ENCODE measurements at regions not wholly inside any gene's neighbourhood (a gene's known extent, or its start where the extent isn't known, plus 50 kb on each side); places are given as distances from the start of the nearest gene placed in this dataset.

- no peak overlapping the region for H3K27ac ChIP-seq (ENCODE audit: low read depth, low read length)
- no peak overlapping the region for H3K4me3 ChIP-seq (ENCODE audit: low read depth in 1 of 5, low read length in 5 of 5)
- no peaks in the 10 kb centered on the region for H3K9me3 ChIP-seq (ENCODE audit: control insufficient read depth in 5 of 5, low read length in 5 of 5)
- H3K4me1 ChIP-seq (ENCODE audit: control insufficient read depth in 5 of 5, insufficient read depth in 5 of 5, low read length in 5 of 5), result no peaks in the 10 kb centered on the region
- no peak overlapping the region for H3K9ac ChIP-seq (ENCODE audit: low read length in 5 of 5)
- H3K27me3 ChIP-seq (ENCODE audit: control insufficient read depth in 5 of 5, insufficient read depth in 4 of 5, low read length in 5 of 5), result no peaks in the 10 kb centered on the region
- no peaks in the 10 kb centered on the region for H3K36me3 ChIP-seq (ENCODE audit: control insufficient read depth in 5 of 5, insufficient read depth in 5 of 5, low read length in 5 of 5)
Observed at GRCh38 chr11:28654191-28654590, 546.0 kb downstream of the METTL15 start.

- no peak overlapping the region for H3K4me3 ChIP-seq (ENCODE audit: low read depth in 1 of 5, low read length in 5 of 5)
- H3K27ac ChIP-seq (ENCODE audit: low read depth, low read length), result no peak overlapping the region
- no peak overlapping the region for H3K9ac ChIP-seq (ENCODE audit: low read length in 5 of 5)
- no peaks in the 10 kb centered on the region for H3K36me3 ChIP-seq (ENCODE audit: control insufficient read depth in 5 of 5, insufficient read depth in 5 of 5, low read length in 5 of 5)
- no peaks in the 10 kb centered on the region for H3K4me1 ChIP-seq (ENCODE audit: control insufficient read depth in 5 of 5, insufficient read depth in 5 of 5, low read length in 5 of 5)
- H3K9me3 ChIP-seq (ENCODE audit: control insufficient read depth in 5 of 5, low read length in 5 of 5), result peaks cover 0 to 4% (median 0%) of the 10 kb centered on the region in 5 donors
- no peaks in the 10 kb centered on the region for H3K27me3 ChIP-seq (ENCODE audit: control insufficient read depth in 5 of 5, insufficient read depth in 4 of 5, low read length in 5 of 5)
Observed at GRCh38 chr11:28649922-28650321, 541.7 kb downstream of the METTL15 start.

DNA sequence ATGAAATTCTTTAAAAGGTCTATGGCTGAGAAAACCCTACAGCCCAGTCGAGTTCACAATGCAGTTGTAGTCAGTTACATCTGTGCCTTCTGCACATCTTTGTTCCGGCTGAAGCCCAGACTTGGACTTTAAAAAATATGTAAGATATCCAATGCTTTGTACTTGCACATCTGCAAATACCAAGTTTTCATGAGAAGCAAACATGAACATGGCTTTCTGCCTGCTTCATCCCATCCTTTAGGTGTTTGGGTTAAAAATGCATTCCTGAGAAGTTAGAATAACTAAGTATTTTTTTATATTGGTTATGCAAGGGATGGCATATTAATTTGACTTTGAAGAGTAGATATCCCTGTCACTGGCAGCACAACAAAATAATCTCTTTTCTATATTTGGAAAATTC lies 528.4 kb downstream of the METTL15 start:
- Histone ChIP-seq H3K4me1 (ENCODE audit: control insufficient read depth in 5 of 5, insufficient read depth in 5 of 5, low read length in 5 of 5) (no peaks in the 10 kb centered on the region), H3K9ac (ENCODE audit: low read length in 5 of 5) (no peak overlapping the region), H3K27me3 (ENCODE audit: control insufficient read depth in 5 of 5, insufficient read depth in 4 of 5, low read length in 5 of 5) (no peaks in the 10 kb centered on the region), H3K9me3 (ENCODE audit: control insufficient read depth in 5 of 5, low read length in 5 of 5) (no peaks in the 10 kb centered on the region), H3K36me3 (ENCODE audit: control insufficient read depth in 5 of 5, insufficient read depth in 5 of 5, low read length in 5 of 5) (no peaks in the 10 kb centered on the region), H3K27ac (ENCODE audit: low read depth, low read length) (no peak overlapping the region), H3K4me3 (ENCODE audit: low read depth in 1 of 5, low read length in 5 of 5) (no peak overlapping the region)

- Histone ChIP-seq H3K4me3 (ENCODE audit: low read depth in 1 of 5, low read length in 5 of 5) (no peak overlapping the region), H3K27ac (ENCODE audit: low read depth, low read length) (no peak overlapping the region), H3K9ac (ENCODE audit: low read length in 5 of 5) (no peak overlapping the region), H3K4me1 (ENCODE audit: control insufficient read depth in 5 of 5, insufficient read depth in 5 of 5, low read length in 5 of 5) (no peaks in the 10 kb centered on the region), H3K36me3 (ENCODE audit: control insufficient read depth in 5 of 5, insufficient read depth in 5 of 5, low read length in 5 of 5) (no peaks in the 10 kb centered on the region), H3K27me3 (ENCODE audit: control insufficient read depth in 5 of 5, insufficient read depth in 4 of 5, low read length in 5 of 5) (no peaks in the 10 kb centered on the region), H3K9me3 (ENCODE audit: control insufficient read depth in 5 of 5, low read length in 5 of 5) (no peaks in the 10 kb centered on the region)
Observed at GRCh38 chr11:28636033-28636432, 527.8 kb downstream of the METTL15 start.

- Histone ChIP-seq H3K4me3 (ENCODE audit: low read depth in 1 of 5, low read length in 5 of 5) (no peak overlapping the region), H3K27me3 (ENCODE audit: control insufficient read depth in 5 of 5, insufficient read depth in 4 of 5, low read length in 5 of 5) (no peaks in the 10 kb centered on the region), H3K9me3 (ENCODE audit: control insufficient read depth in 5 of 5, low read length in 5 of 5) (no peaks in the 10 kb centered on the region), H3K4me1 (ENCODE audit: control insufficient read depth in 5 of 5, insufficient read depth in 5 of 5, low read length in 5 of 5) (no peaks in the 10 kb centered on the region), H3K9ac (ENCODE audit: low read length in 5 of 5) (no peak overlapping the region), H3K36me3 (ENCODE audit: control insufficient read depth in 5 of 5, insufficient read depth in 5 of 5, low read length in 5 of 5) (no peaks in the 10 kb centered on the region), H3K27ac (ENCODE audit: low read depth, low read length) (no peak overlapping the region)
Observed at GRCh38 chr11:28632338-28632737, 524.1 kb downstream of the METTL15 start.

- Histone ChIP-seq H3K9ac (ENCODE audit: low read length in 5 of 5) (no peak overlapping the region), H3K9me3 (ENCODE audit: control insufficient read depth in 5 of 5, low read length in 5 of 5) (no peaks in the 10 kb centered on the region)
Observed at GRCh38 chr11:28631148-28631547, 523.0 kb downstream of the METTL15 start.

GRCh38 chr11:28629235-28629634 lies 521.0 kb downstream of the METTL15 start:
- Histone ChIP-seq H3K36me3 (ENCODE audit: control insufficient read depth in 5 of 5, insufficient read depth in 5 of 5, low read length in 5 of 5) (no peaks in the 10 kb centered on the region), H3K4me3 (ENCODE audit: low read depth in 1 of 5, low read length in 5 of 5) (no peak overlapping the region), H3K4me1 (ENCODE audit: control insufficient read depth in 5 of 5, insufficient read depth in 5 of 5, low read length in 5 of 5) (no peaks in the 10 kb centered on the region), H3K9ac (ENCODE audit: low read length in 5 of 5) (no peak overlapping the region), H3K27ac (ENCODE audit: low read depth, low read length) (no peak overlapping the region), H3K9me3 (ENCODE audit: control insufficient read depth in 5 of 5, low read length in 5 of 5) (no peaks in the 10 kb centered on the region), H3K27me3 (ENCODE audit: control insufficient read depth in 5 of 5, insufficient read depth in 4 of 5, low read length in 5 of 5) (no peaks in the 10 kb centered on the region)

More at GRCh38 chr11:28631148-28631547, 523.0 kb downstream of the METTL15 start:
- no peaks in the 10 kb centered on the region for H3K4me1 ChIP-seq (ENCODE audit: control insufficient read depth in 5 of 5, insufficient read depth in 5 of 5, low read length in 5 of 5)
- H3K27me3 ChIP-seq (ENCODE audit: control insufficient read depth in 5 of 5, insufficient read depth in 4 of 5, low read length in 5 of 5), result no peaks in the 10 kb centered on the region
- no peak overlapping the region for H3K4me3 ChIP-seq (ENCODE audit: low read depth in 1 of 5, low read length in 5 of 5)
- H3K27ac ChIP-seq (ENCODE audit: low read depth, low read length), result no peak overlapping the region
- no peaks in the 10 kb centered on the region for H3K36me3 ChIP-seq (ENCODE audit: control insufficient read depth in 5 of 5, insufficient read depth in 5 of 5, low read length in 5 of 5)

DNA sequence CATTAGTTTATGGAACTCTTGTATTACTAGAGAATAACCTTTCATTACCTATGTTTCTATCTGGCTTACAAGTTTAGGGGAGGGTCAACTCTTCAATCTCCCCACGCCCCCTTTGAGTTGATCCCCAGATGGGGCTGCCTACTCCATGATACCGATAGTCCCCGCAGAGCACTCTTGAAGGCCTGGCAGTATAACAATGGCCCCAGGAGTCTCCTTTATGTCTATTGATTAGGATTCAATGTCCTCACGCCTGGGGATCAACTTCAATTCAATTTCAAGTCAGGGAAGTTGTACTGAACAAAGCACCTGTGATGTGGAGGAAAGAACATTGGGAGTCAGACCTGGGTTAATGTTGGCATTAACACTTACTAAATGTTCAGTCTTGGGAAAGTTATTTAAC lies 520.2 kb downstream of the METTL15 start:
- Histone ChIP-seq H3K9me3 (ENCODE audit: control insufficient read depth in 5 of 5, low read length in 5 of 5) (no peaks in the 10 kb centered on the region), H3K9ac (ENCODE audit: low read length in 5 of 5) (no peak overlapping the region), H3K36me3 (ENCODE audit: control insufficient read depth in 5 of 5, insufficient read depth in 5 of 5, low read length in 5 of 5) (no peaks in the 10 kb centered on the region), H3K27ac (ENCODE audit: low read depth, low read length) (no peak overlapping the region), H3K4me3 (ENCODE audit: low read depth in 1 of 5, low read length in 5 of 5) (no peak overlapping the region), H3K4me1 (ENCODE audit: control insufficient read depth in 5 of 5, insufficient read depth in 5 of 5, low read length in 5 of 5) (no peaks in the 10 kb centered on the region), H3K27me3 (ENCODE audit: control insufficient read depth in 5 of 5, insufficient read depth in 4 of 5, low read length in 5 of 5) (no peaks in the 10 kb centered on the region)

DNA sequence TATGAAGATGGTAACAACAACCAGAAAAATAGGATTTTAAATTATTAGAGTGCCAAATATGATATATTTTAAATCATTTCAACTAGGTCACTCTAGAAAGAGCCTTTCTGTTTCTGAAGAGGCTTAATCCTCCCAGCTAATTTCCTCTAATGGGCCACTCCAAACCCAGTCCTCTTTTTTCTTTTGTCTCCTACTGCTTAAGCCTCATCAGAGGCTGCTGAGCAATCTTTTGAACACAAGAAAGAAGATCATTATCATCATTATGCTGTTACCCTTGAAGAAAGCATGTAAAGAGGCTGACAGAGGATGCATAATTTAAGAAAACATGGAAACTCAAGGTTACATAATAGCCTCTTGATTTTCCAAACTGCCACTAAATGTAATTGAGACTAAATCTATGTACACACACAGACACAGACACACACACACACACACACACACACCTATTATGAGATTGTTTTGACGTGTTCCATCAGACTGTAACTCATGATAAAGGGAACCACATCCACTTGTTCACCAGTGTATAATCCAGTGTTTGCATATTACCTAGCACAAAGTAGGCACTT lies 519.6 kb downstream of the METTL15 start:
- no peaks in the 10 kb centered on the region for H3K9me3 ChIP-seq (ENCODE audit: control insufficient read depth in 5 of 5, low read length in 5 of 5)
- no peaks in the 10 kb centered on the region for H3K27me3 ChIP-seq (ENCODE audit: control insufficient read depth in 5 of 5, insufficient read depth in 4 of 5, low read length in 5 of 5)
- H3K27ac ChIP-seq (ENCODE audit: low read depth, low read length), result no peak overlapping the region
- no peaks in the 10 kb centered on the region for H3K4me1 ChIP-seq (ENCODE audit: control insufficient read depth in 5 of 5, insufficient read depth in 5 of 5, low read length in 5 of 5)
- no peak overlapping the region for H3K4me3 ChIP-seq (ENCODE audit: low read depth in 1 of 5, low read length in 5 of 5)
- no peak overlapping the region for H3K9ac ChIP-seq (ENCODE audit: low read length in 5 of 5)
- no peaks in the 10 kb centered on the region for H3K36me3 ChIP-seq (ENCODE audit: control insufficient read depth in 5 of 5, insufficient read depth in 5 of 5, low read length in 5 of 5)

- H3K27me3 ChIP-seq (ENCODE audit: control insufficient read depth in 5 of 5, insufficient read depth in 4 of 5, low read length in 5 of 5), result no peaks in the 10 kb centered on the region
- no peak overlapping the region for H3K4me3 ChIP-seq (ENCODE audit: low read depth in 1 of 5, low read length in 5 of 5)
- no peaks in the 10 kb centered on the region for H3K9me3 ChIP-seq (ENCODE audit: control insufficient read depth in 5 of 5, low read length in 5 of 5)
- H3K27ac ChIP-seq (ENCODE audit: low read depth, low read length), result no peak overlapping the region
- H3K9ac ChIP-seq (ENCODE audit: low read length in 5 of 5), result no peak overlapping the region
- H3K4me1 ChIP-seq (ENCODE audit: control insufficient read depth in 5 of 5, insufficient read depth in 5 of 5, low read length in 5 of 5), result peaks cover 0 to 5% (median 3%) of the 10 kb centered on the region in 5 donors
- H3K36me3 ChIP-seq (ENCODE audit: control insufficient read depth in 5 of 5, insufficient read depth in 5 of 5, low read length in 5 of 5), result no peaks in the 10 kb centered on the region
Observed at GRCh38 chr11:28625532-28625931, 517.3 kb downstream of the METTL15 start.

DNA sequence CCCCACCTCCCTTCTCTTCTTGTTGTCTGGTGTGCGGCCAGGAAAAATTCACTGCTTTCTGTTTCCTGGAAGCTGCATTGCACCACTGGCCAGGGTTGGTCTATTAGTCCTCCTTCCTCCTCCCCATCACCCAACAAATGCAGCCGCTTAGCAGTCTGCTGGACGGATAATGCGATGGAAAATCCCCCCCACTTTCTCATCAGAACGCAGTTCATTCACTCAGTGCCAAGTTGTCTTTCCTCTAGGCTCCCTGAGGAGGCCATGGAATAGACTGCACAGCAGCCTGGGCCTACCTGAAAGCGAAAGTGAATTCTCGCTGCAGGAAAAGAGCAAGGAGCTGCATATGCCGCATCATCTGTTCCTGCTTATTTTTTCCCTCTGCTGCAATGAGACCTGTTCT lies 513.6 kb downstream of the METTL15 start:
- peak overlapping the region; percentile 40 to 70 (median 57) for H3K4me3 ChIP-seq (ENCODE audit: low read depth in 1 of 5, low read length in 5 of 5)
- H3K4me1 ChIP-seq (ENCODE audit: control insufficient read depth in 5 of 5, insufficient read depth in 5 of 5, low read length in 5 of 5), result peaks cover 0 to 5% (median 3%) of the 10 kb centered on the region in 5 donors
- no peak overlapping the region for H3K27ac ChIP-seq (ENCODE audit: low read depth, low read length)
- H3K27me3 ChIP-seq (ENCODE audit: control insufficient read depth in 5 of 5, insufficient read depth in 4 of 5, low read length in 5 of 5), result no peaks in the 10 kb centered on the region
- no peaks in the 10 kb centered on the region for H3K9me3 ChIP-seq (ENCODE audit: control insufficient read depth in 5 of 5, low read length in 5 of 5)
- H3K9ac ChIP-seq (ENCODE audit: low read length in 5 of 5), result no peak overlapping the region
- no peaks in the 10 kb centered on the region for H3K36me3 ChIP-seq (ENCODE audit: control insufficient read depth in 5 of 5, insufficient read depth in 5 of 5, low read length in 5 of 5)

Measured in subcutaneous abdominal adipose tissue (tissue), 5 donors.